ENCODE measurements at regions not wholly inside any gene's neighbourhood (a gene's known extent, or its start where the extent isn't known, plus 50 kb on each side); places are given as distances from the start of the nearest gene placed in this dataset.

- TF ChIP-seq CTCF (IDR thresholded peaks at IDR 0.05; ENCODE audit: low read length) = no peak
- TF ChIP-seq EZH2 (IDR thresholded peaks at IDR 0.05; ENCODE audit: borderline replicate concordance, low read length) = no peak
Observed at GRCh38 chr13:24931450-24932251, 164.3 kb upstream of the PABPC3 start.
